ENCODE measurements at regions not wholly inside any gene's neighbourhood (a gene's known extent, or its start where the extent isn't known, plus 50 kb on each side); places are given as distances from the start of the nearest gene placed in this dataset.

DNA sequence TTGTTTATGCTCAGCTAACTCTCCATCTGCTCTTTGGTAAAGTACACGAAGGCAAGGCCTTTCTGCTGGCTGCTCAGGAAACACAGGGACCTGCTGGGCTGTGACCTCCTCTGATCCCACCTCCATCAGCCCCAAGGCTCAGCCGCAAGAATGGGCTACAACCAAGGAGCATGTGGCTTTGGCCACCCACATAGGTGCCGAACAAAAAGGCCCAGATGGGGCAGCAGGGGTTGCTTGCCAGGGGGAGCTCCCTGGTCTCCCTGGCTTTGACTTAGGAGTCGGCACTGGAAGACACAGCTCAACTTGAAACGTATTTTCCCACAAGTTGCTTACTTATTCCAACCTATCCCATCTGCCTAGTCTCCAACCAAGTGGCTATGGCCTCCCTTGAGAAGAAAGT lies 461.1 kb downstream of the ICE1 start:
- TF ChIP-seq, protein P1, sequence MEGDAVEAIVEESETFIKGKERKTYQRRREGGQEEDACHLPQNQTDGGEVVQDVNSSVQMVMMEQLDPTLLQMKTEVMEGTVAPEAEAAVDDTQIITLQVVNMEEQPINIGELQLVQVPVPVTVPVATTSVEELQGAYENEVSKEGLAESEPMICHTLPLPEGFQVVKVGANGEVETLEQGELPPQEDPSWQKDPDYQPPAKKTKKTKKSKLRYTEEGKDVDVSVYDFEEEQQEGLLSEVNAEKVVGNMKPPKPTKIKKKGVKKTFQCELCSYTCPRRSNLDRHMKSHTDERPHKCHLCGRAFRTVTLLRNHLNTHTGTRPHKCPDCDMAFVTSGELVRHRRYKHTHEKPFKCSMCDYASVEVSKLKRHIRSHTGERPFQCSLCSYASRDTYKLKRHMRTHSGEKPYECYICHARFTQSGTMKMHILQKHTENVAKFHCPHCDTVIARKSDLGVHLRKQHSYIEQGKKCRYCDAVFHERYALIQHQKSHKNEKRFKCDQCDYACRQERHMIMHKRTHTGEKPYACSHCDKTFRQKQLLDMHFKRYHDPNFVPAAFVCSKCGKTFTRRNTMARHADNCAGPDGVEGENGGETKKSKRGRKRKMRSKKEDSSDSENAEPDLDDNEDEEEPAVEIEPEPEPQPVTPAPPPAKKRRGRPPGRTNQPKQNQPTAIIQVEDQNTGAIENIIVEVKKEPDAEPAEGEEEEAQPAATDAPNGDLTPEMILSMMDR (IDR thresholded peaks at IDR 0.05; ENCODE audit: extremely low read depth, missing control alignments) = no peak
- no peak for DNase-seq (ENCODE audit: low spot score)

GRCh38 chr5:5883146-5883545 lies 460.7 kb downstream of the ICE1 start:
- TF ChIP-seq, protein P1 (IDR thresholded peaks at IDR 0.05; ENCODE audit: extremely low read depth, missing control alignments) = no peak
- DNase-seq (ENCODE audit: low spot score) = no peak

DNA sequence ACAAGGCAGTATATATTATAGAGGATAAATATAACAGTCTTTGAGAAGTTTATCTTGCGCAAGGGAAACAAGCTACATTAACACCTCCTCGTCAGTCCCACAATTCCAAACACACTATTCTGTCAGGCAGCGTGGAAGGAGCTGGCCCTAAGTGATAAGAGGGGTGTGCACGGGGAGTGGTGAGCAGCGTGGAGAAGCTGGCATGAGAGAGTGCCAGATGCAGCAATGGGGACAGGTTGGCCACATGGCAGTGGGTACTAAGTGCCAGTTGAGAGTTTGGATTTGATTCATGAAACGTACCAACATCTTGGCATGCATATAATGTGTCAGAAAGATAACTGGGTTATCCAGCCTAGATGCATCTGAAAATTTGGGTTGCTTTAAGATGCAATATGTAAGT lies 460.2 kb downstream of the ICE1 start:
- DNase-seq (ENCODE audit: low spot score) = no peak
- TF ChIP-seq, protein P1 (IDR thresholded peaks at IDR 0.05; ENCODE audit: extremely low read depth, missing control alignments) = no peak

DNA sequence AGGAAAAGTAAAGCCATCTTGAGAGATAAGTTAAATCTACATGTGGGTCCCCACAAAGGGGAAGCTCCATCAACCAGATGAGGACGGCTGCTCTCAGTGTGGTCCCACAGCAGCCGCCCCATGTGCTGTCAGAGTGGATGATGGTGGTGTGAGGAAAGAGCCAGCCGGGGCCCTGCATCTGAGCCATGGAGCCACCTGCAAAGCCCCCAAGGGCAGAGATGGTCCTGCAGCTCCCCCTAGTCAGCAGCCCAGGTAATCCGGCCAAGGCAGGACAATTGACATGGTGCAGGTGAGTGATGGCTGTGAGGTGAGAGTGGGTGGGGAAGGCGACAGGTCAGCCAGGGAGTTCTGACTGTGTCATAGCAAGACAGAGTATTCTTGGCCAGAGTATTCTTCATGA lies 458.8 kb downstream of the ICE1 start:
- DNase-seq (ENCODE audit: low spot score) = peak; percentile 41
- TF ChIP-seq, protein P1 (IDR thresholded peaks at IDR 0.05; ENCODE audit: extremely low read depth, missing control alignments) = peak; percentile 10

DNA sequence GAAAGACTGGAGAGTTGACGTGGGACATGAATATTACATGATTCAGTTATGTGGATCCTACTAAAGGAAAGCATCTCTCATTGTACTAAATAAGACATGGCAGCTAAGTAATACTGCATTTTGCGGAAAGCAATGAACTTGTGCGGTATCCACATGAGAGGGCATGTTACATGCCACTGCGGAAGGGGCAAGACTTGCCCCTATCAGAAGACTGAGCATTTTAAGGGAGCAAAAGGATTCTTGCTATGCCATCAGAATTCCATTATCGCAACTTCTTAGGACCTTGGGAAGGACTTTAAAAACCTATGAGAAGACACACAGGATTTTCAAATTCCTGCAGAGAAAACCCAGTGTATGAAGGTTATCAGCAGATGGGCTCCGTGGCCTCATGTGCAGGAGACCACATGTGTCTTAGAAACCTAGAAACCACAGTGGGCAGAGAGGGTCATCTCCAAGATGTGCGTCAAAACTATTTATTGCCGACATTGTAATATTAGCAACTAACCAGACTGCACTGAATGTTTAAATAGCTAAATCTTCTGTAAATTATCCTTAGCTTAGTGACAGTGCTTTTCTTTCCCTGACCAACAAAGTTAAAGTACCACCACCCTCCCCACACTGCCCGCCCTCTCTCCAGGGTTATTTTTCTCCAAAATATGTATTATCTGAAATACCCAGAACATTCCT lies 457.7 kb downstream of the ICE1 start:
- no peak for DNase-seq (ENCODE audit: low spot score)

DNA sequence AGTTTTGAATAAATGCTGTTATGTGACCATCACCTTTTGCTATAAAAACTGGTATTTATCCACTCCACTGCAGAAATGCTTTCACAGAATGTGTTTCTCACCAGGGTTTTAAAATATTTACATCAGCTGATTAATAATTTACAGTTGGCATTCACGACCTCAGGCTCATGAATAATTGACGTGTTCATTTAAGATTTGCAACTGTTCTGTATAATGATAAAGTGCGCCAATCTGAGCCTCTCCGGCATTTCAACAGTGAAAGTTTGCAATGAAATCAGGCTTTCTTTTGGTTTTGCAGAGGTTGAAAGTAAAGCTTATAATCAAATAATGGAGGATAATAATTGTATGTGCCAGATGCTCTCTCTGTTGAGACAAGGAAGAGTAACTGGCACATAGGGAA lies 434.9 kb downstream of the ICE1 start:
- no peak for DNase-seq (ENCODE audit: low spot score)
- TF ChIP-seq, protein P1 (IDR thresholded peaks at IDR 0.05; ENCODE audit: extremely low read depth, missing control alignments) = no peak

More for the DNA sequence above, 457.7 kb downstream of the ICE1 start:
- TF ChIP-seq, protein P1 (IDR thresholded peaks at IDR 0.05; ENCODE audit: extremely low read depth, missing control alignments) = no peak

- TF ChIP-seq, protein P1 (IDR thresholded peaks at IDR 0.05; ENCODE audit: extremely low read depth, missing control alignments) = no peak
- no peak for DNase-seq (ENCODE audit: low spot score)
Observed at GRCh38 chr5:5854087-5854486, 431.6 kb downstream of the ICE1 start.
